PC-3 (cell line): ENCODE measurements at regions not wholly inside any gene's neighbourhood (a gene's known extent, or its start where the extent isn't known, plus 50 kb on each side); places are given as distances from the start of the nearest gene placed in this dataset.

Source experiments
- ATAC-seq: fragments of 200-7000 bp; cut with Tn5 transposase; 2 replicates; pipeline ENCODE4 v1.9.1; 2020; ENCODE audit warnings: mild to moderate bottlenecking, moderate library complexity
- BruUV-seq: library from RNA; stranded (reverse); fragments of 400-500 nt; replicated peaks from 2 replicates; lab custom pipeline; 2021; lab: Mats Ljungman, UMichigan
- CTCF ChIA-PET: fragments of 300-600 bp; sonication (Branson Sonifier 250); formaldehyde crosslinking; loops from one replicate; lab custom pipeline; 2022; ENCODE audit warnings: antibody characterized with exemption; lab: Charles Lee
- POLR2A ChIA-PET: fragments of 300-600 bp; sonication (Branson Sonifier 250); formaldehyde crosslinking; loops from one replicate; lab custom pipeline; 2022; ENCODE audit warnings: antibody characterized with exemption; ENCODE audit not compliant: unreplicated experiment; lab: Charles Lee
- DNase-seq: peaks from one replicate; pipeline ENCODE4 v3.0.0-alpha.2; 2015
- H2AFZ ChIP-seq: fragments of 300-600 bp; sonication (generic); 2 replicates; pipeline ENCODE4 v1.6.0; 2016; ENCODE audit warnings: antibody characterized with exemption, low read length
- H3F3A ChIP-seq: fragments of 300-600 bp; sonication (generic); one replicate; pipeline ENCODE4 v1.6.0; 2017; ENCODE audit warnings: antibody characterized with exemption, low read length, control low read depth, mild to moderate bottlenecking; ENCODE audit not compliant: unreplicated experiment
- H3K27ac ChIP-seq: fragments of 300-600 bp; sonication (generic); 2 replicates; pipeline ENCODE4 v1.5.1; 2016; ENCODE audit warnings: mild to moderate bottlenecking, low read length
- H3K27me3 ChIP-seq: fragments of 300-600 bp; sonication (generic); 2 replicates; pipeline ENCODE4 v1.6.1; 2016; ENCODE audit warnings: low read length, mixed read lengths
- H3K36me3 ChIP-seq: fragments of 300-600 bp; sonication (generic); 2 replicates; pipeline ENCODE4 v1.6.1; 2016; ENCODE audit warnings: low read depth, mixed run types, low read length, mixed read lengths
- H3K4me1 ChIP-seq: fragments of 300-600 bp; sonication (generic); 2 replicates; pipeline ENCODE4 v1.5.1; 2016; ENCODE audit warnings: low read length; ENCODE audit not compliant: insufficient read depth
- H3K4me2 ChIP-seq: fragments of 300-600 bp; sonication (generic); 2 replicates; pipeline ENCODE4 v1.6.0; 2016; ENCODE audit warnings: low read length
- H3K4me3 ChIP-seq: fragments of 300-600 bp; sonication (generic); 2 replicates; pipeline ENCODE4 v1.5.1; 2016; ENCODE audit warnings: mild to moderate bottlenecking, low read length, mixed read lengths
- H3K79me2 ChIP-seq: fragments of 300-600 bp; sonication (generic); 2 replicates; pipeline ENCODE4 v1.6.1; 2017; ENCODE audit warnings: low read length, mixed read lengths
- H3K9ac ChIP-seq: fragments of 300-600 bp; sonication (generic); 2 replicates; pipeline ENCODE4 v1.6.0; 2016; ENCODE audit warnings: mild to moderate bottlenecking, low read length
- H3K9me2 ChIP-seq: fragments of 300-600 bp; sonication (generic); replicated peaks from 2 replicates; pipeline ENCODE4 v1.6.1; 2016; ENCODE audit warnings: mixed run types, low read length, mixed read lengths
- H3K9me3 ChIP-seq: fragments of 300-600 bp; sonication (generic); 2 replicates; pipeline ENCODE4 v1.6.1; 2016; ENCODE audit warnings: low read length, mixed read lengths
- H4K20me1 ChIP-seq: fragments of 300-600 bp; sonication (generic); 2 replicates; pipeline ENCODE4 v1.6.1; 2016; ENCODE audit warnings: low read length, mixed read lengths
- EZH2 ChIP-seq: fragments of 300-600 bp; sonication (generic); IDR thresholded peaks from one replicate; pipeline ENCODE4 v1.6.1; 2017; ENCODE audit warnings: antibody characterized with exemption, mild to moderate bottlenecking, low read length; ENCODE audit not compliant: unreplicated experiment
- EZH2phosphoT487 ChIP-seq: fragments of 300-600 bp; sonication (generic); IDR thresholded peaks from 2 replicates; pipeline ENCODE4 v1.6.1; 2018; ENCODE audit warnings: mild to moderate bottlenecking, antibody characterized with exemption, low read length, borderline replicate concordance
- intact Hi-C: fragments of 100-400 bp; cut with micrococcal nuclease; formaldehyde crosslinking; loops from 2 replicates; pipeline ENCODE4 v1.9.0; 2023
- TF ChIP-seq, protein P1 (sequence below): fragments of 300-600 bp; sonication (generic); conservative IDR thresholded peaks from 2 replicates; pipeline ENCODE4 v1.5.1; 2017; ENCODE audit warnings: antibody characterized with exemption, low read depth, mild to moderate bottlenecking, low read length

DNA sequence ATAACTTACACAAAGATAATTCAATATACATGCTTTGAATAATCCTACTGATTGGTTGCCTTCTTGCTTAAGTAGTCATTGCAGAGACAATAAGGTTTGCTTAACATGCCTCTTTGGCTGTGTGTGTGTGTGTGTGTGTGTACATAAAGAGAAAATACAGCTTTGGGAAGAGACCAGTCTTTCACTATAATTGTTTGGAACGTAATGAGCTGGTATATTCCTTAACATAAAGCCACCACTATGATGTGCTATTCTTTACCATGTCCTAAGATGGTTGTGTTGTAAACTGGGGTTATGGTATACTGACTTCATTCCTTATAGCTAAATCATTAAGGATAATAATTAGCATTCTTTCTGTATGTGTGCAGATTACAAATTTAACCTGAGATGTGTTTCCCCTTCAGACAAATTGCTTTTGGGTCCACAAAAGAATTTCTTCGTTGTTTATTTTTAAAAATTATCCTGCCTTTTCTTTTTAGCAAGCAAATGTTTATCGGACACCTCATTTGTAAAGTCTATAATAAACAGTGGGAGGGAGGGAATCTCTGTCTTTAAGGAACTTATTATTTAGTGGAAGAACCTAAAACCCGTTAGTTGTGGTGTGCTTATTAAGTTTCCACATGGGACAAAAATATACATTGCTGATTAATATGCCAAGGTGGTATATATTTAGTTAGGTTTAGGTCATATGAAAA, 74.4 kb downstream of the TMX1 start:
- CTCF ChIA-PET, result no interaction called here

DNA sequence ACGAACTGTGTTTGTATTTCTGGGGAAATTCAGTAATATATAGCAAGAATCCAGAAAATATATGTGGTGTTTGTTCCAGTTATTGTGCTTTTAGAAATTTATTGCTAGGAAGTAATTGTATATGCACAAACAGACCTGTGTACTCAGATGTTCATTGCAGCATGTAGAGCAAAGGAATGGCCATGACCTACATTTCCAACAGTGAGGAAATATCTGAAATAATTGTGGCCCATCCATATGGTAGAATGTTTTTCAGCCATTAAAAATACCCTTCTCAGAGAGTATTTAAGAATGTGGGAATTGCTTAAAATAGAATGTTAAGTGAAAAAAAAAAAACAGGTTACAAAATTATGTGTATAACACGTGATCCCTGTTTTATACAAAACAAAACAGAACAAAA, 77.3 kb downstream of the TMX1 start:
- H3K4me1 ChIP-seq, result no peaks in the 10 kb centered on the region
- H3K4me2 ChIP-seq, result no peak overlapping the region
- intact Hi-C loops, result no loop called here
- H3K27ac ChIP-seq, result no peak overlapping the region
- no peak overlapping the region for H3K4me3 ChIP-seq
- no peaks in the 10 kb centered on the region for H4K20me1 ChIP-seq
- no TSS peak for BruUV-seq
- no peaks in the 10 kb centered on the region for H3K9me2 ChIP-seq
- no peaks in the 10 kb centered on the region for H3K79me2 ChIP-seq
- TF ChIP-seq EZH2phosphoT487 (no peak), EZH2 (no peak)
- TF ChIP-seq, protein P1, sequence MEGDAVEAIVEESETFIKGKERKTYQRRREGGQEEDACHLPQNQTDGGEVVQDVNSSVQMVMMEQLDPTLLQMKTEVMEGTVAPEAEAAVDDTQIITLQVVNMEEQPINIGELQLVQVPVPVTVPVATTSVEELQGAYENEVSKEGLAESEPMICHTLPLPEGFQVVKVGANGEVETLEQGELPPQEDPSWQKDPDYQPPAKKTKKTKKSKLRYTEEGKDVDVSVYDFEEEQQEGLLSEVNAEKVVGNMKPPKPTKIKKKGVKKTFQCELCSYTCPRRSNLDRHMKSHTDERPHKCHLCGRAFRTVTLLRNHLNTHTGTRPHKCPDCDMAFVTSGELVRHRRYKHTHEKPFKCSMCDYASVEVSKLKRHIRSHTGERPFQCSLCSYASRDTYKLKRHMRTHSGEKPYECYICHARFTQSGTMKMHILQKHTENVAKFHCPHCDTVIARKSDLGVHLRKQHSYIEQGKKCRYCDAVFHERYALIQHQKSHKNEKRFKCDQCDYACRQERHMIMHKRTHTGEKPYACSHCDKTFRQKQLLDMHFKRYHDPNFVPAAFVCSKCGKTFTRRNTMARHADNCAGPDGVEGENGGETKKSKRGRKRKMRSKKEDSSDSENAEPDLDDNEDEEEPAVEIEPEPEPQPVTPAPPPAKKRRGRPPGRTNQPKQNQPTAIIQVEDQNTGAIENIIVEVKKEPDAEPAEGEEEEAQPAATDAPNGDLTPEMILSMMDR, result no peak
- H3K36me3 ChIP-seq, result no peaks in the 10 kb centered on the region
- ATAC-seq (no peak), DNase-seq (no peak)
- H2AFZ ChIP-seq, result no peak overlapping the region
- no peaks in the 10 kb centered on the region for H3K27me3 ChIP-seq
- POLR2A ChIA-PET, result no interaction called here
- H3K9me3 ChIP-seq, result no peaks in the 10 kb centered on the region
- CTCF ChIA-PET, result interaction anchor here (1.6 kb wide), 1 partner anchor 458 kb away, joined by 4 read pairs; no protein-coding TSS in a partner anchor
- no peak overlapping the region for H3K9ac ChIP-seq
- no peaks in the 10 kb centered on the region for H3F3A ChIP-seq

More for the DNA sequence above, 74.4 kb downstream of the TMX1 start:
- Histone ChIP-seq H3K9me2 (no peaks in the 10 kb centered on the region), H3K4me1 (no peaks in the 10 kb centered on the region), H3K9me3 (no peaks in the 10 kb centered on the region), H3K27me3 (no peaks in the 10 kb centered on the region), H3K27ac (no peak overlapping the region), H3K9ac (no peak overlapping the region), H3K79me2 (no peaks in the 10 kb centered on the region), H3K36me3 (no peaks in the 10 kb centered on the region), H4K20me1 (no peaks in the 10 kb centered on the region), H3K4me2 (no peak overlapping the region), H3F3A (no peaks in the 10 kb centered on the region), H3K4me3 (no peak overlapping the region), H2AFZ (no peak overlapping the region)
- TF ChIP-seq EZH2 (no peak), EZH2phosphoT487 (no peak)
- TF ChIP-seq, protein P1, result no peak
- intact Hi-C loops, result no loop called here
- ATAC-seq (no peak), DNase-seq (no peak)
- no TSS peak for BruUV-seq
- POLR2A ChIA-PET, result no interaction called here

DNA sequence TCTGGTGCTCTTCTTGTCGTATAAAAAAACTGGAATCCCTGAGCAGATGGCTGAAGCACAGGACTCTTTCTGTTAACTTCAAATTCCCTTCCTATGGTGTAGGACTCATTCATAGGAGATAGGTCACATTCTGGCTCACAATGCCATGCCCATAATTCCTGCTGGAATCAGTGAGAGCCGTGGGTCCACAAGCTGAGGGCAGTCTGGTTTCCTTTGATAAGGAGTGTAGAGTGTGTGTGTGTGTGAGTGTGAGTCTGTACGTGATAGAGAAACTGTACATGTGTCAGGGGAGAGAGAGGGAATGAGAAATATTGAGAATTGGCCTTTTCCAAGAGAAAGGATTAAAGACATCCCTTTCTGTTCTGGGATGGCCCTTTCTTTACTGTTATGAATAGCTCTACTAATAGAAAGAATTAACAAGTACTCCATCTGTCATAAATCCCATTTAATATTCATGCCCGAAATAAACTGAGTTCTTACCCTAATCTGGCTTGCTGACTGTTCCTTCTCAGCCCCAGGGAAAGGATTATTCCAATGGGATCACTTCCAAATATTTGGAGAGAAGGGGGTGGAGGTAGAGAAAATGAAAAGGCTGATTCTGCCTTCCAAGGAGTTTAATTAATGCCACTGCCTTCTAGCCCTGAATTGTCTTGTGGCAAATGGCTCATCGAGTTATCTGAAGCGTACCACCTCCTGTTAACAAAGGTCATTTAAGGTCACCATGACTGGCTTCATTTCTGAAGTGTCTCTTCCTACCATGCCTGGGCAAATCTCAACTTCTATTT, 79.0 kb downstream of the TMX1 start:
- TF ChIP-seq EZH2 (no peak), EZH2phosphoT487 (no peak)
- TF ChIP-seq, protein P1, result no peak
- H3K4me2 ChIP-seq, result no peak overlapping the region
- no peak overlapping the region for H2AFZ ChIP-seq
- no peak for DNase-seq
- no peaks in the 10 kb centered on the region for H3K27me3 ChIP-seq
- no peaks in the 10 kb centered on the region for H3K36me3 ChIP-seq
- H3K9me2 ChIP-seq, result no peaks in the 10 kb centered on the region
- no peaks in the 10 kb centered on the region for H3K79me2 ChIP-seq
- H3F3A ChIP-seq, result no peaks in the 10 kb centered on the region
- H3K27ac ChIP-seq, result no peak overlapping the region
- POLR2A ChIA-PET, result no interaction called here
- H3K9me3 ChIP-seq, result no peaks in the 10 kb centered on the region
- no peak for ATAC-seq
- intact Hi-C loops, result no loop called here
- no peaks in the 10 kb centered on the region for H3K4me1 ChIP-seq
- BruUV-seq, result no TSS peak
- CTCF ChIA-PET, result interaction anchor here (1.6 kb wide), 1 partner anchor 456 kb away, joined by 4 read pairs; no protein-coding TSS in a partner anchor
- H3K9ac ChIP-seq, result no peak overlapping the region
- no peaks in the 10 kb centered on the region for H4K20me1 ChIP-seq
- no peak overlapping the region for H3K4me3 ChIP-seq
